Activated B cell treated with CpG ODN at 0.5 μM for 24 hours (primary cell): ENCODE measurements at regions not wholly inside any gene's neighbourhood (a gene's known extent, or its start where the extent isn't known, plus 50 kb on each side); places are given as distances from the start of the nearest gene placed in this dataset.
"Not testable (repeated sequence)": the region's sequence is repeated elsewhere in the genome, so short reads cannot be mapped to it uniquely, and the experiment has no call there.

ENCODE experiments used
- ATAC-seq: fragments of 200-7000 bp; cut with Tn5 transposase; one replicate; pipeline ENCODE4 v1.10.0; 2021; ENCODE audit warnings: low read depth, mild to moderate bottlenecking, moderate library complexity
- CTCF ChIA-PET: fragments of 350-600 bp; sonication (Branson Sonifier 250); formaldehyde crosslinking; loops from one replicate; lab custom pipeline; 2021; ENCODE audit warnings: antibody characterized with exemption; lab: Charles Lee
- POLR2A ChIA-PET: fragments of 350-600 bp; sonication (Branson Sonifier 250); formaldehyde crosslinking; loops from one replicate; lab custom pipeline; 2021; ENCODE audit warnings: antibody characterized with exemption; lab: Charles Lee
- DNase-seq: peaks from one replicate; pipeline ENCODE4 v3.0.0; 2022
- H3K27ac Mint-ChIP-seq: one replicate; pipeline ENCODE4 v1.8.0; 2020; ENCODE audit warnings: mixed read lengths
- H3K27me3 Mint-ChIP-seq: one replicate; pipeline ENCODE4 v1.8.0; 2021; ENCODE audit warnings: mixed read lengths
- H3K36me3 Mint-ChIP-seq: one replicate; pipeline ENCODE4 v1.8.0; 2021; ENCODE audit warnings: low read depth, mixed read lengths
- H3K4me1 Mint-ChIP-seq: one replicate; pipeline ENCODE4 v1.8.0; 2021; ENCODE audit warnings: mixed read lengths
- H3K4me3 Mint-ChIP-seq: one replicate; pipeline ENCODE4 v1.8.0; 2020; ENCODE audit warnings: mild to moderate bottlenecking, mixed read lengths
- H3K9me3 Mint-ChIP-seq: one replicate; pipeline ENCODE4 v1.8.0; 2020; ENCODE audit warnings: mixed read lengths
- intact Hi-C: fragments of 100-400 bp; cut with micrococcal nuclease; formaldehyde crosslinking; loops from one replicate; pipeline ENCODE4 v1.15.1; 2024
- TF ChIP-seq, protein P1 (sequence below): fragments of 200-600 bp; IDR thresholded peaks from one replicate; pipeline ENCODE4 v1.8.0; 2022; ENCODE audit warnings: antibody characterized with exemption, mild to moderate bottlenecking

DNA sequence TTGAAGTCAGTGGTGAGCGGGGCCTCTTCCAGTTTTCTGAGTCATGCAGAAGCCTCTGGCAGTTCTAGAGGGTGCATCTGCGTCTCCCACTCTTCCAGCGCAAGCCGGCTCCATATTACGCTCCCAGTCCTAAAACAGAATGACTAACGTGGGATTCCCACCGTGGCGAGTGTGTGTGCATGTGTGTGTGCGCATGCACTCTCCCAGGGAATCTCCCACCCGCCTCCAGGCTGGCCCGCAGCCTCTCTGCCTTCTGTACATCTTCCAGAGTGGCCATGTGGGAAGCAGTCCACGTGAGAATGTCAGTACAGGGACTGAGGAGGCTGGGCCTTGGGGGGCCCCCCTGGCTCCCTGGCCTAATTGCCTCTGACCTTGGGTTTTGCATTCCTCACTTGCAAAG lies 87.7 kb downstream of the LSM3 start:
- H3K9me3 Mint-ChIP-seq = peaks cover 3% of the 10 kb centered on the region
- H3K36me3 Mint-ChIP-seq = no peaks in the 10 kb centered on the region
- H3K27ac Mint-ChIP-seq = no peak overlapping the region
- ChIA-PET CTCF (no interaction called here), POLR2A (no interaction called here)
- intact Hi-C loops = no loop called here
- H3K4me1 Mint-ChIP-seq = no peaks in the 10 kb centered on the region
- TF ChIP-seq, protein P1, sequence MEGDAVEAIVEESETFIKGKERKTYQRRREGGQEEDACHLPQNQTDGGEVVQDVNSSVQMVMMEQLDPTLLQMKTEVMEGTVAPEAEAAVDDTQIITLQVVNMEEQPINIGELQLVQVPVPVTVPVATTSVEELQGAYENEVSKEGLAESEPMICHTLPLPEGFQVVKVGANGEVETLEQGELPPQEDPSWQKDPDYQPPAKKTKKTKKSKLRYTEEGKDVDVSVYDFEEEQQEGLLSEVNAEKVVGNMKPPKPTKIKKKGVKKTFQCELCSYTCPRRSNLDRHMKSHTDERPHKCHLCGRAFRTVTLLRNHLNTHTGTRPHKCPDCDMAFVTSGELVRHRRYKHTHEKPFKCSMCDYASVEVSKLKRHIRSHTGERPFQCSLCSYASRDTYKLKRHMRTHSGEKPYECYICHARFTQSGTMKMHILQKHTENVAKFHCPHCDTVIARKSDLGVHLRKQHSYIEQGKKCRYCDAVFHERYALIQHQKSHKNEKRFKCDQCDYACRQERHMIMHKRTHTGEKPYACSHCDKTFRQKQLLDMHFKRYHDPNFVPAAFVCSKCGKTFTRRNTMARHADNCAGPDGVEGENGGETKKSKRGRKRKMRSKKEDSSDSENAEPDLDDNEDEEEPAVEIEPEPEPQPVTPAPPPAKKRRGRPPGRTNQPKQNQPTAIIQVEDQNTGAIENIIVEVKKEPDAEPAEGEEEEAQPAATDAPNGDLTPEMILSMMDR = no peak
- no peak overlapping the region for H3K4me3 Mint-ChIP-seq
- ATAC-seq = no peak
- no peak for DNase-seq
- H3K27me3 Mint-ChIP-seq = peaks cover 12% of the 10 kb centered on the region

DNA sequence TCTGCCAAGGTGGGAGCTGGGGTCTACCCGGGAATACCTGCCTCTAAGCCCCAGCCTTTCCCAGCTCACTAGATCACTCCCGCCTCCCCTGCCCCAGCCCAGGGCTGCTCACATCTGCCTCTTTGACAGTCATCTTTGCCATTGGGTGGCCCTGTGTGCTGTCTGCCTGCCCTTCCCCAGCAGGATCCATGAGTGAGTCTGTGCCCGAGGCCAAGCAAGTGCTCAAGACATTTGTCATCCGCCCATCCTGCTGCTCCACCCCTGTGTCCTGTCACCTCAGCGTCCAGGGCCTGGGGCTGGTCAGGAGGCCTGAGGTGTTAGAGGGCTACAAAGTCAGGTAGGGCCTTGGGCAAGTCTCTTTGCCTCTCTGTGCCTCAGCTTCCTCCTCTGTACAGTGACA lies 89.4 kb downstream of the LSM3 start:
- H3K4me1 Mint-ChIP-seq = no peaks in the 10 kb centered on the region
- ATAC-seq (no peak), DNase-seq (no peak)
- H3K4me3 Mint-ChIP-seq = no peak overlapping the region
- TF ChIP-seq, protein P1 = no peak
- H3K36me3 Mint-ChIP-seq = no peaks in the 10 kb centered on the region
- POLR2A ChIA-PET = no interaction called here
- peaks cover 8% of the 10 kb centered on the region for H3K27me3 Mint-ChIP-seq
- CTCF ChIA-PET = interaction anchor here (1.3 kb wide), 2 partner anchors 64 to 282 kb away, joined by 3 read pairs; no protein-coding TSS in a partner anchor
- intact Hi-C loops = no loop called here
- peaks cover 3% of the 10 kb centered on the region for H3K9me3 Mint-ChIP-seq
- H3K27ac Mint-ChIP-seq = no peak overlapping the region

DNA sequence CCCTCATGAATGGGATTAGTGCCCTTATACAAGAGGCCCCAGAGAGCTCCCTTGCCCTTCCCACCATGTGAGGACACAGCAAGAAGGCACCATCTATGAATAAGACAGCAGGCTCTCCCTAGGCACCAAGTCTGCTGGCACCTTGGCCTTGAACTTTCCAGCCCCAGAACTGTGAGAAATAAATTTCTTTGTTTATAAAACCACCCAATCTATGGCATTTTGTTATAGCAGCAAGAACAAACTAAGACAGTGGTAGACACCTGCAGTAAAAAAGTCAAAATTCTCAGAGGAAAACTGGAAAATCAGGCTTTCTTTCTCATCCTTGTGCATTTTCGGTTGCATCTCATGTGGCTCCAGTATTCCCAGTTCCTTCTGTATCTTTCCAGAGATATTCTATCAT lies 90.3 kb downstream of the LSM3 start:
- ATAC-seq (no peak), DNase-seq (no peak)
- intact Hi-C loops = no loop called here
- H3K4me1 Mint-ChIP-seq = no peaks in the 10 kb centered on the region
- ChIA-PET POLR2A (no interaction called here), CTCF (interaction anchor here (0.5 to 1.3 kb wide), 3 partner anchors 11 to 281 kb away, joined by 3 read pairs; no protein-coding TSS in a partner anchor)
- TF ChIP-seq, protein P1 = no peak
- no peaks in the 10 kb centered on the region for H3K36me3 Mint-ChIP-seq
- peaks cover 3% of the 10 kb centered on the region for H3K9me3 Mint-ChIP-seq
- no peak overlapping the region for H3K4me3 Mint-ChIP-seq
- H3K27ac Mint-ChIP-seq = no peak overlapping the region
- peaks cover 8% of the 10 kb centered on the region for H3K27me3 Mint-ChIP-seq

DNA sequence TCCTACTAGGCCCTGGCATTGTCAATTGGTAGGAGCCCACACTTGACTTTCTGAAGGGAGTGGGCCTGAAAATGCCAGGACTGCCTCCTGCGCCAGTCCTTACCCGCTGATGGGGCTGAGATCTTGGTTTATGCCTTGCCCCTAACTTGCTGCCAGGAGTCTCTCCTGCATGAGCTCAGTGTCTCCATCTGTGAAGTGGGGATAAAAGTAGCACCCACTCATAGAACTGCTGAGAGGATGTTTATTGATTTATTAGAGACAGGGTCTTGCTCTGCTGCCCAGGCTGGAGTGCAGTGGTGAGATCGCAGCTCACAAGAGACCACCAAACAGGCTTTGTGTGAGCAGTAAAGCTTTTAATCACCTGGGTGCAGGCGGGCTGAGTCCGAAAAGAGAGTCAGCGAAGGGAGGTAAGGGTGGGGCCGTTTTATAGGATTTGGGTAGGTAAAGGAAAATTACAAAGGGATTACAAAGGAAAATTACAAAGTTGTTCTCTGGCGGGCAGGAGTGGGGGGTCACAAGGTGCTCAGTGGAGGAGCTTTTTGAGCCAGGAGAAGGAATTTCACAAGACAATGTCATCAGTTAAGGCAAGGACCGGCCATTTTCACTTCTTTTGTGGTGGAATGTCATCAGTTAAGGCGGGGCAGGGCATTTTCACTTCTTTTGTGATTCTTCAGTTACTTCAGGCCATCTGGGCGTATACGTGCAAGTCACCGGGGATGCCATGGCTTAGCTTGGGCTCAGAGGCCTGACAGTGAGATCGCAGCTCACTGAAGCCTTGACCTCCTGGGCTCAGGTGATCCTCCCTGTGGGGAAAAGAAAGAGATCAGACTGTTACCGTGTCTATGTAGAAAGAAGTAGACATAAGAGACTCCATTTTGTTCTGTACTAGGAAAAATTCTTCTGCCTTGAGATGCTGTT lies 93.7 kb downstream of the LSM3 start:
- H3K27ac Mint-ChIP-seq, intact Hi-C loops, CTCF ChIA-PET, DNase-seq, H3K4me1 Mint-ChIP-seq, H3K9me3 Mint-ChIP-seq, ATAC-seq, H3K27me3 Mint-ChIP-seq, POLR2A ChIA-PET, H3K4me3 Mint-ChIP-seq, H3K36me3 Mint-ChIP-seq: not testable (repeated sequence)

DNA sequence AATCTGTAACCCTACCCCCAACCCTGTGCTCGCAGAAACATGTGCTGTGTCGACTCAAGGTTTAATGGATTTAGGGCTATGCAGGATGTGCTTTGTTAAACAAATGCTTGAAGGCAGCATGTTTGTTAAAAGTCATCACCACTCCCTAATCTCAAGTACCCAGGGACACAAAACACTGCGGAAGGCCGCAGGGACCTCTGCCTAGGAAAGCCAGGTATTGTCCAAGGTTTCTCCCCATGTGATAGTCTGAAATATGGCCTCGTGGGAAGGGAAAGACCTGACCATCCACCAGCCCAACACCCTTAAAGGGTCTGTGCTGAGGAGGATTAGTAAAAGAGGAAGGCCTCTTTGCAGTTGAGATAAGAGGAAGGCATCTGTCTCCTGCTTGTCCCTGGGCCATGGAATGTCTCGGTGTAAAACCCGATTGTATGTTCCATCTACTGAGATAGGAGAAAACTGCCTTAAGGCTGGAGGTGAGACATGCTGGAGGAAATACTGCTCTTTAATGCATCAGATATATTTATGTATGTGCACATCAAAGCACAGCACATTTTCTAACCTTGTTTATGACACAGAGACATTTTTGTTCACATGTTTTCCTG lies 94.4 kb downstream of the LSM3 start:
- CTCF ChIA-PET, H3K36me3 Mint-ChIP-seq, H3K27ac Mint-ChIP-seq, H3K4me3 Mint-ChIP-seq, ATAC-seq, intact Hi-C loops, POLR2A ChIA-PET, H3K4me1 Mint-ChIP-seq, H3K9me3 Mint-ChIP-seq, DNase-seq: not testable (repeated sequence)
- peaks cover 11% of the 10 kb centered on the region for H3K27me3 Mint-ChIP-seq
